GM12892 (cell line): ENCODE measurements at regions not wholly inside any gene's neighbourhood (a gene's known extent, or its start where the extent isn't known, plus 50 kb on each side); places are given as distances from the start of the nearest gene placed in this dataset.

Experiments
- POLR2A ChIP-seq: IDR thresholded peaks from 2 replicates; pipeline ENCODE4 v1.6.1; 2011; ENCODE audit warnings: low read depth, low read length, control low read depth
- POLR2AphosphoS5 ChIP-seq: IDR thresholded peaks from 2 replicates; pipeline ENCODE4 v1.6.1; 2011; ENCODE audit warnings: low read depth, low read length, control low read depth

GRCh38 chr9:27856748-27857147 is 283.5 kb upstream of the C9orf72 start:
- TF ChIP-seq POLR2A (no peak), POLR2AphosphoS5 (no peak)
